ENCODE measurements at regions not wholly inside any gene's neighbourhood (a gene's known extent, or its start where the extent isn't known, plus 50 kb on each side); places are given as distances from the start of the nearest gene placed in this dataset.
"Not testable (repeated sequence)": the region's sequence is repeated elsewhere in the genome, so short reads cannot be mapped to it uniquely, and the experiment has no call there.

GRCh38 chr13:61277586-61278276, 137.9 kb downstream of the PCDH20 start:
- no peak overlapping the region for H3K4me3 ChIP-seq (ENCODE audit: low read length)
- H3K4me1 ChIP-seq (ENCODE audit: control insufficient read depth in 2 of 2, insufficient read depth in 2 of 2, low read length in 2 of 2): no peaks in the 10 kb centered on the region
- no peak for ATAC-seq
- no peak overlapping the region for H3K27ac ChIP-seq (ENCODE audit: low read depth, low read length)
- POLR2A ChIA-PET: no interaction called here
- no peak for DNase-seq
- Mint-ChIP-seq H3K27ac (no peak overlapping the region), H3K27me3 (no peaks in the 10 kb centered on the region), H3K9me3 (peaks cover 2 to 21% (median 8%) of the 10 kb centered on the region in 11 donors), H3K36me3 (no peaks in the 10 kb centered on the region), H3K4me1 (no peaks in the 10 kb centered on the region), H3K4me3 (no peak overlapping the region)
- intact Hi-C loops (cut with micrococcal nuclease): no loop called here
- H3K9me3 ChIP-seq (ENCODE audit: control insufficient read depth in 2 of 3, low read length in 3 of 3): peaks cover 0 to 6% (median 0%) of the 10 kb centered on the region in 3 experiments
- CTCF ChIA-PET: no interaction called here
- no peaks in the 10 kb centered on the region for H3K36me3 ChIP-seq (ENCODE audit: control insufficient read depth in 2 of 3, insufficient read depth in 3 of 3, low read length in 3 of 3)
- H3K27me3 ChIP-seq (ENCODE audit: control insufficient read depth in 2 of 2, insufficient read depth in 2 of 2, low read length in 2 of 2): no peaks in the 10 kb centered on the region

- Histone ChIP-seq H3K4me1 (ENCODE audit: control insufficient read depth in 2 of 2, insufficient read depth in 2 of 2, low read length in 2 of 2) (no peaks in the 10 kb centered on the region), H3K4me3 (ENCODE audit: low read length) (no peak overlapping the region), H3K27me3 (ENCODE audit: control insufficient read depth in 2 of 2, insufficient read depth in 2 of 2, low read length in 2 of 2) (no peaks in the 10 kb centered on the region), H3K9me3 (ENCODE audit: control insufficient read depth in 2 of 3, low read length in 3 of 3) (peaks cover 0 to 6% (median 0%) of the 10 kb centered on the region in 3 experiments), H3K36me3 (ENCODE audit: control insufficient read depth in 2 of 3, insufficient read depth in 3 of 3, low read length in 3 of 3) (no peaks in the 10 kb centered on the region), H3K27ac (ENCODE audit: low read depth, low read length) (no peak overlapping the region)
- Mint-ChIP-seq H3K27ac (no peak overlapping the region), H3K9me3 (peaks cover 2 to 24% (median 9%) of the 10 kb centered on the region in 11 donors), H3K27me3 (no peaks in the 10 kb centered on the region), H3K4me3 (no peak overlapping the region), H3K4me1 (no peaks in the 10 kb centered on the region), H3K36me3 (no peaks in the 10 kb centered on the region)
- CTCF ChIA-PET: no interaction called here
- POLR2A ChIA-PET: no interaction called here
- intact Hi-C loops (cut with micrococcal nuclease): no loop called here
- ATAC-seq (no peak), DNase-seq (no peak)
Observed at GRCh38 chr13:61277088-61277487, 138.6 kb downstream of the PCDH20 start.

- no peak for DNase-seq
- ATAC-seq: no peak
- intact Hi-C loops (cut with micrococcal nuclease): no loop called here
- Histone ChIP-seq H3K4me3 (ENCODE audit: low read length) (no peak overlapping the region), H3K27me3 (ENCODE audit: control insufficient read depth in 2 of 2, insufficient read depth in 2 of 2, low read length in 2 of 2) (no peaks in the 10 kb centered on the region), H3K27ac (ENCODE audit: low read depth, low read length) (no peak overlapping the region), H3K4me1 (ENCODE audit: control insufficient read depth in 2 of 2, insufficient read depth in 2 of 2, low read length in 2 of 2) (no peaks in the 10 kb centered on the region), H3K36me3 (ENCODE audit: control insufficient read depth in 2 of 3, insufficient read depth in 3 of 3, low read length in 3 of 3) (no peaks in the 10 kb centered on the region), H3K9me3 (ENCODE audit: control insufficient read depth in 2 of 3, low read length in 3 of 3) (peaks cover 0 to 6% (median 0%) of the 10 kb centered on the region in 3 experiments)
- Mint-ChIP-seq H3K9me3 (peaks cover 2 to 23% (median 8%) of the 10 kb centered on the region in 11 donors), H3K4me3 (no peak overlapping the region), H3K36me3 (no peaks in the 10 kb centered on the region), H3K27ac (no peak overlapping the region), H3K27me3 (no peaks in the 10 kb centered on the region), H3K4me1 (no peaks in the 10 kb centered on the region)
- POLR2A ChIA-PET: no interaction called here
- CTCF ChIA-PET: no interaction called here
Observed at GRCh38 chr13:61276401-61276800, 139.2 kb downstream of the PCDH20 start.

- Mint-ChIP-seq H3K27ac (no peak overlapping the region), H3K4me1 (no peaks in the 10 kb centered on the region), H3K27me3 (no peaks in the 10 kb centered on the region), H3K36me3 (no peaks in the 10 kb centered on the region), H3K9me3 (peaks cover 2 to 24% (median 9%) of the 10 kb centered on the region in 11 donors), H3K4me3 (no peak overlapping the region)
- intact Hi-C loops (cut with micrococcal nuclease): no loop called here
- H3K9me3 ChIP-seq (ENCODE audit: control insufficient read depth in 2 of 3, low read length in 3 of 3): peaks cover 0 to 6% (median 0%) of the 10 kb centered on the region in 3 experiments
- DNase-seq (no peak), ATAC-seq (no peak)
- ChIA-PET POLR2A (no interaction called here), CTCF (no interaction called here)
- no peak overlapping the region for H3K27ac ChIP-seq (ENCODE audit: low read depth, low read length)
- H3K27me3 ChIP-seq (ENCODE audit: control insufficient read depth in 2 of 2, insufficient read depth in 2 of 2, low read length in 2 of 2): no peaks in the 10 kb centered on the region
- no peaks in the 10 kb centered on the region for H3K4me1 ChIP-seq (ENCODE audit: control insufficient read depth in 2 of 2, insufficient read depth in 2 of 2, low read length in 2 of 2)
- no peaks in the 10 kb centered on the region for H3K36me3 ChIP-seq (ENCODE audit: control insufficient read depth in 2 of 3, insufficient read depth in 3 of 3, low read length in 3 of 3)
- H3K4me3 ChIP-seq (ENCODE audit: low read length): no peak overlapping the region
Observed at GRCh38 chr13:61275736-61276135, 139.9 kb downstream of the PCDH20 start.

- H3K27me3 ChIP-seq (ENCODE audit: control insufficient read depth in 2 of 2, insufficient read depth in 2 of 2, low read length in 2 of 2): no peaks in the 10 kb centered on the region
- no peak for ATAC-seq
- intact Hi-C loops (cut with micrococcal nuclease): no loop called here
- H3K27ac ChIP-seq (ENCODE audit: low read depth, low read length): no peak overlapping the region
- ChIA-PET CTCF (no interaction called here), POLR2A (no interaction called here)
- H3K4me1 ChIP-seq (ENCODE audit: control insufficient read depth in 2 of 2, insufficient read depth in 2 of 2, low read length in 2 of 2): no peaks in the 10 kb centered on the region
- H3K4me3 Mint-ChIP-seq: no peak overlapping the region
- H3K27ac Mint-ChIP-seq: no peak overlapping the region
- no peaks in the 10 kb centered on the region for H3K36me3 ChIP-seq (ENCODE audit: control insufficient read depth in 2 of 3, insufficient read depth in 3 of 3, low read length in 3 of 3)
- H3K9me3 Mint-ChIP-seq: peaks cover 2 to 29% (median 11%) of the 10 kb centered on the region in 11 donors
- H3K4me3 ChIP-seq (ENCODE audit: low read length): no peak overlapping the region
- H3K9me3 ChIP-seq (ENCODE audit: control insufficient read depth in 2 of 3, low read length in 3 of 3): peaks cover 0 to 6% (median 0%) of the 10 kb centered on the region in 3 experiments
- H3K27me3 Mint-ChIP-seq: no peaks in the 10 kb centered on the region
- DNase-seq: no peak
- H3K4me1 Mint-ChIP-seq: no peaks in the 10 kb centered on the region
- H3K36me3 Mint-ChIP-seq: no peaks in the 10 kb centered on the region
Observed at GRCh38 chr13:61275251-61275650, 140.4 kb downstream of the PCDH20 start.

- CTCF ChIA-PET: not testable (repeated sequence)
Observed at GRCh38 chr13:61266896-61267295, 148.8 kb downstream of the PCDH20 start.

GRCh38 chr13:61261746-61262472, 153.7 kb downstream of the PCDH20 start:
- Mint-ChIP-seq H3K27me3 (no peaks in the 10 kb centered on the region), H3K4me3 (no peak overlapping the region), H3K27ac (no peak overlapping the region), H3K36me3 (no peaks in the 10 kb centered on the region), H3K4me1 (no peaks in the 10 kb centered on the region), H3K9me3 (peaks cover 0 to 13% (median 3%) of the 10 kb centered on the region in 11 donors)
- H3K36me3 ChIP-seq (ENCODE audit: control insufficient read depth in 2 of 3, insufficient read depth in 3 of 3, low read length in 3 of 3): no peaks in the 10 kb centered on the region
- no peak for ATAC-seq
- H3K9me3 ChIP-seq (ENCODE audit: control insufficient read depth in 2 of 3, low read length in 3 of 3): no peaks in the 10 kb centered on the region
- no peaks in the 10 kb centered on the region for H3K4me1 ChIP-seq (ENCODE audit: control insufficient read depth in 2 of 2, insufficient read depth in 2 of 2, low read length in 2 of 2)
- no peak overlapping the region for H3K27ac ChIP-seq (ENCODE audit: low read depth, low read length)
- no peaks in the 10 kb centered on the region for H3K27me3 ChIP-seq (ENCODE audit: control insufficient read depth in 2 of 2, insufficient read depth in 2 of 2, low read length in 2 of 2)
- ChIA-PET POLR2A (no interaction called here), CTCF (no interaction called here)
- no peak overlapping the region for H3K4me3 ChIP-seq (ENCODE audit: low read length)
- intact Hi-C loops (cut with micrococcal nuclease): no loop called here
- no peak for DNase-seq

More at GRCh38 chr13:61266896-61267295, 148.8 kb downstream of the PCDH20 start:
- H3K36me3 Mint-ChIP-seq; H3K9me3 ChIP-seq (ENCODE audit: control insufficient read depth in 2 of 3, low read length in 3 of 3); H3K36me3 ChIP-seq (ENCODE audit: control insufficient read depth in 2 of 3, insufficient read depth in 3 of 3, low read length in 3 of 3); H3K27ac ChIP-seq (ENCODE audit: low read depth, low read length); H3K4me1 Mint-ChIP-seq; DNase-seq; H3K27me3 Mint-ChIP-seq; intact Hi-C loops (cut with micrococcal nuclease); ATAC-seq; H3K27ac Mint-ChIP-seq; H3K4me3 ChIP-seq (ENCODE audit: low read length); H3K4me1 ChIP-seq (ENCODE audit: control insufficient read depth in 2 of 2, insufficient read depth in 2 of 2, low read length in 2 of 2); H3K4me3 Mint-ChIP-seq; POLR2A ChIA-PET; H3K27me3 ChIP-seq (ENCODE audit: control insufficient read depth in 2 of 2, insufficient read depth in 2 of 2, low read length in 2 of 2): not testable (repeated sequence)
- peaks cover 5 to 42% (median 19%) of the 10 kb centered on the region in 11 donors for H3K9me3 Mint-ChIP-seq
